Mammary epithelial cell (primary cell): ENCODE measurements at regions not wholly inside any gene's neighbourhood (a gene's known extent, or its start where the extent isn't known, plus 50 kb on each side); places are given as distances from the start of the nearest gene placed in this dataset.

Source experiments
- CTCF ChIP-seq, 2 donors: IDR thresholded peaks in 1 of 2; conservative IDR thresholded peaks in 1 of 2; 2 replicates each; pipeline ENCODE4 v1.5.1; 2011 to 2012; ENCODE audit warnings: inconsistent platforms in 2 of 2, low read length in 2 of 2, mild to moderate bottlenecking in 2 of 2, control low read depth in 1 of 2, low read depth in 1 of 2; ENCODE audit not compliant: insufficient read depth in 1 of 2; ENCODE audit errors: extremely low read depth in 1 of 2
- EZH2 ChIP-seq: IDR thresholded peaks from 2 replicates; pipeline ENCODE4 v1.6.1; 2012; ENCODE audit warnings: low read length, inconsistent platforms, borderline replicate concordance

DNA sequence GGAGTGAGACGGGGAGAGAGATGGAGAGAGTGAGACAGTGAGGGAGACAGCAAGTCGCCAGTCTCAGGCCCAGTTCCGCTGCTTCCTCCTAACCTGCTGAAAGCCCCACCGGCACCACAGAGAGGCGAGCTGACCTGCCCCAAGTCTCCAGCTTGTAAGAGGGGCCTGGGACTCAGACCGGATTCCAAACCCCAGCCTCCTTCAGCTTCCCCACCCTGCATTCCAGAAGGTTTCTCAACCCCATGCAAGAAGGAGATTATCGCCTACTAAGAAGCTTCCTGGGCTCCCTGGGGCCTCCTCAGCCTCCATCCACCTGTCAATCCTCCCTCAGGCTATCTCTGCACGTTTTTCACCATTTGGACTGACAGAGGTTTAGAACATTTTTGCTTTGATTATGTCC lies 173.1 kb upstream of the RAB6C start:
- TF ChIP-seq EZH2 (no peak), CTCF (conservative IDR thresholded peaks at IDR 0.05 in 1 of 2, IDR thresholded peaks at IDR 0.05 in 1 of 2; ENCODE audit: extremely low read depth in 1 of 2, insufficient read depth in 1 of 2, low read depth in 1 of 2, low read length in 2 of 2) (no peak)
